ENCODE measurements at regions not wholly inside any gene's neighbourhood (a gene's known extent, or its start where the extent isn't known, plus 50 kb on each side); places are given as distances from the start of the nearest gene placed in this dataset.

DNA sequence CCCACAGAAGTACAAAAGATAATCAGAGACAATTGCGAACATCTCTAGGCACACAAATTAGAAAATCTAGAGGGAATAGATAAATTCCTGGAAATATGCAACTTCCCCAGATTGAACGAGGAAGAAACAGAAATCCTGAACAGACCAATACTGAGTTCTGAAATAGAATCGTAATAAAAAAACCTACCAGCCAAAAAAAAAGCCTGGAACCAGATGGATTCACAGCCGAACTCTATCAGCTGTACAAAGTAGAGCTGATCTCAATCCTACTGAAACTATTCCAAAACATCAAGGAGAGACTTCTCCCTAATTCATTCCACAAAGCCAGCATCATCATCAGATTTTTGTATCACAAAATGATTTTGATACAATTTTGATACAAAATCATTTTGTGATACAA, 206.4 kb downstream of the REEP3 start:
- Histone ChIP-seq H3K9me3 (ENCODE audit: control insufficient read depth in 5 of 5, low read length in 5 of 5) (no peaks in the 10 kb centered on the region), H3K27me3 (ENCODE audit: control insufficient read depth in 5 of 5, insufficient read depth in 4 of 5, low read length in 5 of 5) (no peaks in the 10 kb centered on the region), H3K4me3 (ENCODE audit: low read depth in 1 of 5, low read length in 5 of 5) (no peak overlapping the region), H3K9ac (ENCODE audit: low read length in 5 of 5) (no peak overlapping the region), H3K36me3 (ENCODE audit: control insufficient read depth in 5 of 5, insufficient read depth in 5 of 5, low read length in 5 of 5) (no peaks in the 10 kb centered on the region), H3K27ac (ENCODE audit: low read depth, low read length) (no peak overlapping the region), H3K4me1 (ENCODE audit: control insufficient read depth in 5 of 5, insufficient read depth in 5 of 5, low read length in 5 of 5) (peaks cover 0 to 17% (median 12%) of the 10 kb centered on the region in 5 donors)

DNA sequence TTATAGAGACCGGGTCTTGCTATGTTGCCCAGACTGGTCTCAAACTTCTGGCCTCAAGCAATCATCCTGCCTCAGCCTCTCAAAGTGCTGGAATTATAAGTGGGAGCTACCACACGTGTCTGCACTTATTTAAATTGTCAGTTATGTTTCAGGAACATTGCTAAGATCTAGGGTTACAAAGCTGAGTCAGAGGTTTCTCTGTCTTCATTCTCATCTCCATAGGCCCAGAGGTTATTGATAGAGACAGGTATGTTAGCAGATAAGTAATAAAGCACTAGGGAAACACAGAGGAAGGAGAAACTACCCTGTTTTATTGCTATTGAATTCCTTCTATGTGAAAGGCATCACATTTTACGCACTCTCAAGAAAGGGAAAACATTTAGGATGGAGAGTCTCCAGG, 214.1 kb downstream of the REEP3 start:
- Histone ChIP-seq H3K36me3 (ENCODE audit: control insufficient read depth in 5 of 5, insufficient read depth in 5 of 5, low read length in 5 of 5) (no peaks in the 10 kb centered on the region), H3K27ac (ENCODE audit: low read depth, low read length) (no peak overlapping the region), H3K9ac (ENCODE audit: low read length in 5 of 5) (no peak overlapping the region), H3K4me3 (ENCODE audit: low read depth in 1 of 5, low read length in 5 of 5) (no peak overlapping the region), H3K4me1 (ENCODE audit: control insufficient read depth in 5 of 5, insufficient read depth in 5 of 5, low read length in 5 of 5) (peaks cover 0 to 8% (median 0%) of the 10 kb centered on the region in 5 donors), H3K27me3 (ENCODE audit: control insufficient read depth in 5 of 5, insufficient read depth in 4 of 5, low read length in 5 of 5) (no peaks in the 10 kb centered on the region), H3K9me3 (ENCODE audit: control insufficient read depth in 5 of 5, low read length in 5 of 5) (no peaks in the 10 kb centered on the region)

DNA sequence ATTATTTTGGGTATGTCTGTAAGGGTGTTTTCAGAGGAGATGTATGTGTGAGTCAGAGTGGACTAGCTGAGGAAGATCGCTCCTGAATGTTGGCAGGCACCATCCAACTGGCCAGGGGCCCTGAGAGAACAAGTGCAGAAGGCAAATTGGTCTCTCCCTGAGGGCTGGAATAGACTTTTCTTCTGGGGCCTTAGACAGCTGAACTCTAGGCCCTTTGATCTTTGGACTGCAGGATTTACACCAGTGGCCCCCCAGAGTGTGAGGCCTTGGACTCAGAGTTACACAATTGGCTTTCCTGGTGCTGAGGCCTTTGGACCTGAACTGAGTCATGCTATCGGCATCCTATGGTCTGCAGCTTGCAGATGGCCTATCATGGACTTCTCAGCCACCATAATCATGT, 217.2 kb downstream of the REEP3 start:
- H3K9me3 ChIP-seq (ENCODE audit: control insufficient read depth in 5 of 5, low read length in 5 of 5), result no peaks in the 10 kb centered on the region
- no peak overlapping the region for H3K27ac ChIP-seq (ENCODE audit: low read depth, low read length)
- peaks cover 0 to 8% (median 0%) of the 10 kb centered on the region in 5 donors for H3K4me1 ChIP-seq (ENCODE audit: control insufficient read depth in 5 of 5, insufficient read depth in 5 of 5, low read length in 5 of 5)

DNA sequence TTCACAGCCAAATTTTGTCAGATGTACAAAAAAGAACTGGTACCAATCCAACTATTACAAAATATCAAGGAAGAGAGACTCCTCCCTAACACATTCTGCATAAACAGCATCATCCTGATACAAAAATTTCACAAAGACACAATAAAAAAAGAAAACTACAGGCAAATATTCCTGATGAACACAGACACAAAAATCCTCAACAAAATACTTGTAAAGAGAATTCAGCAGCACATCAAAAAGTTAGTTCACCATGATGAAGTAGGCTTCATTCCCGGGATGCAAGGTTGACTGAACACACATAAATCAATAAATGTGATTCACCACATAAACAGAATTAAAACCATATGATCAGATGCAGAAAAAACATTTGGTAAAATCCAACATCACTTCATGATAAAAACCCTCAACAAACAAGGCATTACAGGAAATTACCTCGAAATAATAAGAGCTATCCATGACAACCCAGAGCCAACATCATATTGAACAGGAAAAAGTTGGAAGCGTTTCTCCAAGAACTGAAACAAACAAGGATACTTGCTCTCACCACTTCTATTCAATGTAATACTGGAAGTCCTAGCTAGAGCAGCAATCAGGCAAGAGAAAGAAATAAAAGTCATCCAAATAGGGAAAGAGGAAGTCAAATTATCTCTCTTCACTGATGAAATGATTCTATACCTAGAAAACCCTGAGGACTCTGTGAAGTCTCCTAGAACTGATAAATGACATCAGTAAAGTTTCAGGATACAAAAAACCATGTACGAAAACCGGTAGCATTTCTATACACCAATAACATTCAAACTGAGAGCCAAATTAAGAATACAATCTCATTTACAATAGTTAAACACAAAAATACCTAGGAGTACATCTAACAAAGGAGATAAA, 223.1 kb downstream of the REEP3 start:
- Histone ChIP-seq H3K9me3 (ENCODE audit: control insufficient read depth in 5 of 5, low read length in 5 of 5) (no peaks in the 10 kb centered on the region), H3K9ac (ENCODE audit: low read length in 5 of 5) (no peak overlapping the region), H3K36me3 (ENCODE audit: control insufficient read depth in 5 of 5, insufficient read depth in 5 of 5, low read length in 5 of 5) (no peaks in the 10 kb centered on the region), H3K27me3 (ENCODE audit: control insufficient read depth in 5 of 5, insufficient read depth in 4 of 5, low read length in 5 of 5) (no peaks in the 10 kb centered on the region), H3K27ac (ENCODE audit: low read depth, low read length) (no peak overlapping the region), H3K4me3 (ENCODE audit: low read depth in 1 of 5, low read length in 5 of 5) (no peak overlapping the region), H3K4me1 (ENCODE audit: control insufficient read depth in 5 of 5, insufficient read depth in 5 of 5, low read length in 5 of 5) (peaks cover 0 to 3% (median 0%) of the 10 kb centered on the region in 5 donors)

More for the DNA sequence above, 217.2 kb downstream of the REEP3 start:
- no peak overlapping the region for H3K9ac ChIP-seq (ENCODE audit: low read length in 5 of 5)
- no peaks in the 10 kb centered on the region for H3K27me3 ChIP-seq (ENCODE audit: control insufficient read depth in 5 of 5, insufficient read depth in 4 of 5, low read length in 5 of 5)
- no peak overlapping the region for H3K4me3 ChIP-seq (ENCODE audit: low read depth in 1 of 5, low read length in 5 of 5)
- no peaks in the 10 kb centered on the region for H3K36me3 ChIP-seq (ENCODE audit: control insufficient read depth in 5 of 5, insufficient read depth in 5 of 5, low read length in 5 of 5)

DNA sequence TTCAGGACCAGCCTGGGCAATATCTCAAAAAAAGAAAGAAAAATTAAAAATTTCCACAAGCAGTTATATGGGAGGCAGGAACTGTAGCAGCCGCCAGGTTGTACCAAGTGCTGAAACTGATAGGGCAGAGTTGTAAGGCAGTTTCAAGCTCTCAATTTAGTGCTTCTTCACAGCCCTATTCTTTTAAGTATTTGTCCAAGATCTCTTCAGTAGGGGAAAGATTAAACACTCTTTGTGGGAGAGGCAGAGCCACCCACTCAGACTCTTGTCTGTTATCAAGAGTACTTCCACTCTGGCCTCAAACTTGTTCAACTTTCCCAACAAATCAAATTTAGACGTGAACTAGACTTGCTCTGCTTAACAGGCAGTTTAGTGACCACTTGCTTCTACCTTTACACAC, 228.7 kb downstream of the REEP3 start:
- H3K4me1 ChIP-seq (ENCODE audit: control insufficient read depth in 5 of 5, insufficient read depth in 5 of 5, low read length in 5 of 5), result no peaks in the 10 kb centered on the region
- no peaks in the 10 kb centered on the region for H3K9me3 ChIP-seq (ENCODE audit: control insufficient read depth in 5 of 5, low read length in 5 of 5)
- no peak overlapping the region for H3K9ac ChIP-seq (ENCODE audit: low read length in 5 of 5)
- H3K4me3 ChIP-seq (ENCODE audit: low read depth in 1 of 5, low read length in 5 of 5), result no peak overlapping the region
- no peaks in the 10 kb centered on the region for H3K36me3 ChIP-seq (ENCODE audit: control insufficient read depth in 5 of 5, insufficient read depth in 5 of 5, low read length in 5 of 5)
- H3K27ac ChIP-seq (ENCODE audit: low read depth, low read length), result no peak overlapping the region
- no peaks in the 10 kb centered on the region for H3K27me3 ChIP-seq (ENCODE audit: control insufficient read depth in 5 of 5, insufficient read depth in 4 of 5, low read length in 5 of 5)

DNA sequence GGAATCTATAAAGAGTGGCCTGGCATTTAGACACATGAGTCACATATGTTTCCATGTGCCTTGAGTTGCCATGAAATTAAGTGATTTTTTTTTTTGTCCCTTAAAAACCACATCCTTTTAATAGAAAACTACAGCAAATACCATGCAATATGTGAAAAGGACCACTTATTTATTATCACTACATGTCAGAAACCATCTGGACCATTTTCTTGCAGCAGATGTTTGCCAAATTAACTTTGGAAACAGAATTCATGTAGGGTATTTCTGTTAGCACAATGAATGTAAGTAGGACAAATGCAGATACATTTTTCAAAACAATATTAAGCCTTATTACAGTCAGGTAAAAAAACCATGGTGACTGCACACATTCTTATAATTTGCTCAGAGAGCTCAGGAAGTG, 230.6 kb downstream of the REEP3 start:
- Histone ChIP-seq H3K36me3 (ENCODE audit: control insufficient read depth in 5 of 5, insufficient read depth in 5 of 5, low read length in 5 of 5) (no peaks in the 10 kb centered on the region), H3K4me1 (ENCODE audit: control insufficient read depth in 5 of 5, insufficient read depth in 5 of 5, low read length in 5 of 5) (no peaks in the 10 kb centered on the region), H3K9me3 (ENCODE audit: control insufficient read depth in 5 of 5, low read length in 5 of 5) (no peaks in the 10 kb centered on the region), H3K9ac (ENCODE audit: low read length in 5 of 5) (no peak overlapping the region), H3K27ac (ENCODE audit: low read depth, low read length) (no peak overlapping the region), H3K4me3 (ENCODE audit: low read depth in 1 of 5, low read length in 5 of 5) (no peak overlapping the region), H3K27me3 (ENCODE audit: control insufficient read depth in 5 of 5, insufficient read depth in 4 of 5, low read length in 5 of 5) (no peaks in the 10 kb centered on the region)

DNA sequence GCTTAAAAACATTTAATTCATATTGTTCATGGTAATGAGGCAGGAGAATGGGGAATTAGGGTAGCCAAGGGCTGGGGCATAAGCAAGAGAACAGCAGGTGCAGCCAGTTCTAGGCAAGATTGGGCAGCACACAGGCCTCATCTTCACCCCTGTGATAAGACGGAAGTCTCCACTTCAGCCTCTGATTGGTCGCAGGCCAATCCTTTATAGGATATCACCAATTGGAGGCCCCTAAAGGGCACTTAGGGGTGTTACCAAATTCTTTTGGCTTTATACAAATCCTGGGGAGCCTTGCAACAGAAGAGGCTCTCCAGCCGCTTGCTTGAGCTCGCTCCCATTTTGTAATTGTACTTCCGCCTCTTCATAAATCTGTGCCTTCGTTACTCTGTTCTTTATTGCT, 231.1 kb downstream of the REEP3 start:
- Histone ChIP-seq H3K27ac (ENCODE audit: low read depth, low read length) (no peak overlapping the region), H3K9me3 (ENCODE audit: control insufficient read depth in 5 of 5, low read length in 5 of 5) (no peaks in the 10 kb centered on the region), H3K4me3 (ENCODE audit: low read depth in 1 of 5, low read length in 5 of 5) (no peak overlapping the region), H3K27me3 (ENCODE audit: control insufficient read depth in 5 of 5, insufficient read depth in 4 of 5, low read length in 5 of 5) (no peaks in the 10 kb centered on the region), H3K36me3 (ENCODE audit: control insufficient read depth in 5 of 5, insufficient read depth in 5 of 5, low read length in 5 of 5) (no peaks in the 10 kb centered on the region), H3K9ac (ENCODE audit: low read length in 5 of 5) (no peak overlapping the region), H3K4me1 (ENCODE audit: control insufficient read depth in 5 of 5, insufficient read depth in 5 of 5, low read length in 5 of 5) (no peaks in the 10 kb centered on the region)

DNA sequence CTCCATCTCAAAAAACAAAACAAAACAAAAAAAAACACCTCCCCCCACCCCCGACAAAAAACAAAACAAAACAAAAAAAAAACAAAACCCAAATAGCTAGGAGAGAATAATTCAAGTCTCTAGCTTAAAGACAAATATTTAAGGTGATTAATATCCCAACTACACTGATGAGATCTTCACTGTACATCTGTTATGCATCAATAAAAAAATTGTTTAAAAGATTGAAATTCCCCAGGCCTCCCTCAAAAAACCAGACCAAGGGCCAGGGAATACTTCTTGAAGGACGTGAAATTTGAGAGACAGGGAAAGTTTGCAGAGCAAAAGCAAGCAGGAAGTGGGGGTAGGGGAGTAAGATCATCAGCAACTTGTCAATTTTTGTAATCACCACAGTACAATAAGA, 232.6 kb downstream of the REEP3 start:
- Histone ChIP-seq H3K4me1 (ENCODE audit: control insufficient read depth in 5 of 5, insufficient read depth in 5 of 5, low read length in 5 of 5) (no peaks in the 10 kb centered on the region), H3K27ac (ENCODE audit: low read depth, low read length) (no peak overlapping the region), H3K27me3 (ENCODE audit: control insufficient read depth in 5 of 5, insufficient read depth in 4 of 5, low read length in 5 of 5) (no peaks in the 10 kb centered on the region), H3K9ac (ENCODE audit: low read length in 5 of 5) (no peak overlapping the region), H3K36me3 (ENCODE audit: control insufficient read depth in 5 of 5, insufficient read depth in 5 of 5, low read length in 5 of 5) (no peaks in the 10 kb centered on the region), H3K4me3 (ENCODE audit: low read depth in 1 of 5, low read length in 5 of 5) (no peak overlapping the region), H3K9me3 (ENCODE audit: control insufficient read depth in 5 of 5, low read length in 5 of 5) (no peaks in the 10 kb centered on the region)

DNA sequence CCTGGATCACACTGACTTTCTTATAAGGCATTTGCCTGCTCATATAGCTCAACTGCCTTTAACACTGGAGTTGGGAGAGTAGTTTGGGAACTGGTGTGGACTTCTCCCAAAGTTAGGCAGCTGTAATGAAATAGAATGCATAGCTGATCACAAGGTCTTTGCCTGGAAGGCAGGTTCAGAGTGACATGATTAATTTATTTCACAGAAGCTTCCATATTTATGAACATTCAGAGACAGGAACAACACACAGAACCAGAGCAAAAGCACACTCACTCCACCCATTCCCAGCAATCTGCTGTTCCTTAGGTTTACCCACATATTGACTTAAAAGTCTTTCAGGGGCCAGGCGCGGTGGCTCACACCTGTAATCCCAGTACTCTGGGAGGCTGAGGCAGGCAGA, 234.2 kb downstream of the REEP3 start:
- Histone ChIP-seq H3K4me3 (ENCODE audit: low read depth in 1 of 5, low read length in 5 of 5) (no peak overlapping the region), H3K4me1 (ENCODE audit: control insufficient read depth in 5 of 5, insufficient read depth in 5 of 5, low read length in 5 of 5) (peaks cover 0 to 12% (median 5%) of the 10 kb centered on the region in 5 donors)

DNA sequence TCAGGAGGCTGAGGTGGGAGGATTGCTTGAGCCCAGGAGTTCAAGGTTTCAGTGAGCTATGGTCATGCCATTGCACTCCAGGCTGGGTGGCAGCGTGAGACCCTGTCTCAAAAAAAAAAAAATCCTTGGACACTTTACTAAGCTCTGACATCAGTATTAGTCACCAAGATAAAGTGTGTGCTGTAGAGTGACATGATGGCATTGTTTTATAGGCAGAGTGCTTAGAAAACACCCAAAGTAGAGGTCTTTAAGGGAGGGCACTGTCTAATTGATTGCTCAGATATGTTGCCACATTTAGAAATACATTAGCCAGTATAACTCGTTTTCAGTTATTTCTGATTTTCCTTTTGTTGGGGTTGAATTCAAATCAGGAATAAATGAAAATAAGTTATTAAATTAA, 235.9 kb downstream of the REEP3 start:
- H3K9ac ChIP-seq (ENCODE audit: low read length in 5 of 5), result no peak overlapping the region
- H3K27ac ChIP-seq (ENCODE audit: low read depth, low read length), result no peak overlapping the region
- H3K4me3 ChIP-seq (ENCODE audit: low read depth in 1 of 5, low read length in 5 of 5), result no peak overlapping the region
- H3K4me1 ChIP-seq (ENCODE audit: control insufficient read depth in 5 of 5, insufficient read depth in 5 of 5, low read length in 5 of 5), result peaks cover 0 to 15% (median 5%) of the 10 kb centered on the region in 5 donors
- H3K36me3 ChIP-seq (ENCODE audit: control insufficient read depth in 5 of 5, insufficient read depth in 5 of 5, low read length in 5 of 5), result no peaks in the 10 kb centered on the region
- no peaks in the 10 kb centered on the region for H3K9me3 ChIP-seq (ENCODE audit: control insufficient read depth in 5 of 5, low read length in 5 of 5)
- H3K27me3 ChIP-seq (ENCODE audit: control insufficient read depth in 5 of 5, insufficient read depth in 4 of 5, low read length in 5 of 5), result no peaks in the 10 kb centered on the region

More for the DNA sequence above, 234.2 kb downstream of the REEP3 start:
- Histone ChIP-seq H3K9ac (ENCODE audit: low read length in 5 of 5) (no peak overlapping the region), H3K36me3 (ENCODE audit: control insufficient read depth in 5 of 5, insufficient read depth in 5 of 5, low read length in 5 of 5) (no peaks in the 10 kb centered on the region), H3K27ac (ENCODE audit: low read depth, low read length) (no peak overlapping the region), H3K27me3 (ENCODE audit: control insufficient read depth in 5 of 5, insufficient read depth in 4 of 5, low read length in 5 of 5) (no peaks in the 10 kb centered on the region), H3K9me3 (ENCODE audit: control insufficient read depth in 5 of 5, low read length in 5 of 5) (no peaks in the 10 kb centered on the region)
